ENCODE measurements at regions not wholly inside any gene's neighbourhood (a gene's known extent, or its start where the extent isn't known, plus 50 kb on each side); places are given as distances from the start of the nearest gene placed in this dataset.

DNA sequence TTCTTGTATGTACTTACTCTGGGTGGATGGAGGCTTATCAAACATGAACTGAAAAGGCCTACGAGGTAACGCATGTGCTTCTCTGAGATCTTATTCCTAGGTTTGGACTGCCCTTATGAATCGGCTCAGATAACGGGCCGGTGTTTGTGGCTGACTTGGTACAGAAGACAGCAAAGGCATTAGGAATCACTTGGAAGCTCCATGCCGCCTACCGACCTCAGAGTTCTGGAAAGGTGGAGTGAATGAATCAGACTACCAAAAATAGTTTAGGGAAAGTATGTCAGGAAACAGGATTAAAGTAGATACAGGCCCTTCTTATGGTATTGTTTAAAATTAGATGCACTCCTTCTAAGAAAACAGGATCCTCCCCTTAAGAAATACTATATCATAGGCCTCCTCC, 172.4 kb upstream of the PCDH9 start:
- in situ Hi-C loops (cut with HindIII; ENCODE audit: low pct_unique_long_range_greater_than_20kb, low sequenced_read_pairs), result no loop called here
- Histone ChIP-seq H3K4me3 (ENCODE audit: low read depth in 2 of 2, low read length in 2 of 2) (no peak overlapping the region), H3K27ac (ENCODE audit: low read length) (no peak overlapping the region), H3K4me1 (ENCODE audit: control insufficient read depth, insufficient read depth, low read length) (no peaks in the 10 kb centered on the region), H3K9me3 (ENCODE audit: control insufficient read depth, insufficient read depth, low read depth, low read length) (no peaks in the 10 kb centered on the region), H3K36me3 (ENCODE audit: control insufficient read depth, insufficient read depth, low read length) (no peaks in the 10 kb centered on the region), H3K27me3 (ENCODE audit: control insufficient read depth, insufficient read depth, low read length) (no peaks in the 10 kb centered on the region)
- ATAC-seq, result no peak
- intact Hi-C loops (cut with micrococcal nuclease; ENCODE audit: unreplicated experiment), result no loop called here
- DNase-seq (ENCODE audit: low read depth, low spot score), result no peak
- no TSS peak for BruUV-seq (replicated peaks)
- ChIA-PET CTCF (no interaction called here), POLR2A (no interaction called here)
- TF ChIP-seq, protein P1, sequence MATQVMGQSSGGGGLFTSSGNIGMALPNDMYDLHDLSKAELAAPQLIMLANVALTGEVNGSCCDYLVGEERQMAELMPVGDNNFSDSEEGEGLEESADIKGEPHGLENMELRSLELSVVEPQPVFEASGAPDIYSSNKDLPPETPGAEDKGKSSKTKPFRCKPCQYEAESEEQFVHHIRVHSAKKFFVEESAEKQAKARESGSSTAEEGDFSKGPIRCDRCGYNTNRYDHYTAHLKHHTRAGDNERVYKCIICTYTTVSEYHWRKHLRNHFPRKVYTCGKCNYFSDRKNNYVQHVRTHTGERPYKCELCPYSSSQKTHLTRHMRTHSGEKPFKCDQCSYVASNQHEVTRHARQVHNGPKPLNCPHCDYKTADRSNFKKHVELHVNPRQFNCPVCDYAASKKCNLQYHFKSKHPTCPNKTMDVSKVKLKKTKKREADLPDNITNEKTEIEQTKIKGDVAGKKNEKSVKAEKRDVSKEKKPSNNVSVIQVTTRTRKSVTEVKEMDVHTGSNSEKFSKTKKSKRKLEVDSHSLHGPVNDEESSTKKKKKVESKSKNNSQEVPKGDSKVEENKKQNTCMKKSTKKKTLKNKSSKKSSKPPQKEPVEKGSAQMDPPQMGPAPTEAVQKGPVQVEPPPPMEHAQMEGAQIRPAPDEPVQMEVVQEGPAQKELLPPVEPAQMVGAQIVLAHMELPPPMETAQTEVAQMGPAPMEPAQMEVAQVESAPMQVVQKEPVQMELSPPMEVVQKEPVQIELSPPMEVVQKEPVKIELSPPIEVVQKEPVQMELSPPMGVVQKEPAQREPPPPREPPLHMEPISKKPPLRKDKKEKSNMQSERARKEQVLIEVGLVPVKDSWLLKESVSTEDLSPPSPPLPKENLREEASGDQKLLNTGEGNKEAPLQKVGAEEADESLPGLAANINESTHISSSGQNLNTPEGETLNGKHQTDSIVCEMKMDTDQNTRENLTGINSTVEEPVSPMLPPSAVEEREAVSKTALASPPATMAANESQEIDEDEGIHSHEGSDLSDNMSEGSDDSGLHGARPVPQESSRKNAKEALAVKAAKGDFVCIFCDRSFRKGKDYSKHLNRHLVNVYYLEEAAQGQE (IDR thresholded peaks at IDR 0.05; ENCODE audit: insufficient read depth in 1 of 2, low read depth in 2 of 2, low read length in 1 of 2), result no peak
- TF ChIP-seq POLR2AphosphoS5 (IDR thresholded peaks at IDR 0.05; ENCODE audit: low read depth, low read length) (no peak), TCF7L2 (IDR thresholded peaks at IDR 0.05; ENCODE audit: low read depth, low read length) (no peak), SIN3A (IDR thresholded peaks at IDR 0.05; ENCODE audit: borderline replicate concordance, insufficient read depth, low read depth, low read length) (no peak)
- TF ChIP-seq, protein P2, sequence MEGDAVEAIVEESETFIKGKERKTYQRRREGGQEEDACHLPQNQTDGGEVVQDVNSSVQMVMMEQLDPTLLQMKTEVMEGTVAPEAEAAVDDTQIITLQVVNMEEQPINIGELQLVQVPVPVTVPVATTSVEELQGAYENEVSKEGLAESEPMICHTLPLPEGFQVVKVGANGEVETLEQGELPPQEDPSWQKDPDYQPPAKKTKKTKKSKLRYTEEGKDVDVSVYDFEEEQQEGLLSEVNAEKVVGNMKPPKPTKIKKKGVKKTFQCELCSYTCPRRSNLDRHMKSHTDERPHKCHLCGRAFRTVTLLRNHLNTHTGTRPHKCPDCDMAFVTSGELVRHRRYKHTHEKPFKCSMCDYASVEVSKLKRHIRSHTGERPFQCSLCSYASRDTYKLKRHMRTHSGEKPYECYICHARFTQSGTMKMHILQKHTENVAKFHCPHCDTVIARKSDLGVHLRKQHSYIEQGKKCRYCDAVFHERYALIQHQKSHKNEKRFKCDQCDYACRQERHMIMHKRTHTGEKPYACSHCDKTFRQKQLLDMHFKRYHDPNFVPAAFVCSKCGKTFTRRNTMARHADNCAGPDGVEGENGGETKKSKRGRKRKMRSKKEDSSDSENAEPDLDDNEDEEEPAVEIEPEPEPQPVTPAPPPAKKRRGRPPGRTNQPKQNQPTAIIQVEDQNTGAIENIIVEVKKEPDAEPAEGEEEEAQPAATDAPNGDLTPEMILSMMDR (IDR thresholded peaks at IDR 0.05), result no peak

DNA sequence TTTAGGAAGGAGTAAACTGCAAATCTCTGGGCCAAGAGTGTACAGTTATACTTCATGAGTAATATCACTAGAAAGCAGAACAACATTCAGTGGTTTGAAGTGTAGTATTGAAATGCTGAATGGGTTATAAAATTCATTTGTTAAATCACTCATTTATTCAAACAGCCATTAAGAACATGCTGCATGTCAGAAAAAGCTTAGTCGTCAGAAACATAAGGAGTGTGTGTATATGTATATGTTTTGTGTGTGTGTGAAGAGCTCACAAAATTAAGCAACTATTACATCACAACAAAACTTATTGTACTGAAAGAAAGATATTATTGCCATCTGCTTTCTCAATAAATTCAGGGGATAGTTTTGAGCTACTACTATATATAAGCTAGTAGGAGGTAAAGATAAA, 165.4 kb upstream of the PCDH9 start:
- Histone ChIP-seq H3K36me3 (ENCODE audit: control insufficient read depth, insufficient read depth, low read length) (no peaks in the 10 kb centered on the region), H3K9me3 (ENCODE audit: control insufficient read depth, insufficient read depth, low read depth, low read length) (no peaks in the 10 kb centered on the region), H3K27ac (ENCODE audit: low read length) (no peak overlapping the region), H3K4me1 (ENCODE audit: control insufficient read depth, insufficient read depth, low read length) (no peaks in the 10 kb centered on the region), H3K4me3 (ENCODE audit: low read depth in 2 of 2, low read length in 2 of 2) (no peak overlapping the region), H3K27me3 (ENCODE audit: control insufficient read depth, insufficient read depth, low read length) (no peaks in the 10 kb centered on the region)
- in situ Hi-C loops (cut with HindIII; ENCODE audit: low pct_unique_long_range_greater_than_20kb, low sequenced_read_pairs), result no loop called here
- ATAC-seq (no peak), DNase-seq (ENCODE audit: low read depth, low spot score) (no peak)
- intact Hi-C loops (cut with micrococcal nuclease; ENCODE audit: unreplicated experiment), result no loop called here
- no TSS peak for BruUV-seq (replicated peaks)
- POLR2A ChIA-PET, result no interaction called here
- TF ChIP-seq, protein P2 (IDR thresholded peaks at IDR 0.05), result no peak
- TF ChIP-seq, protein P1 (IDR thresholded peaks at IDR 0.05; ENCODE audit: insufficient read depth in 1 of 2, low read depth in 2 of 2, low read length in 1 of 2), result no peak
- TF ChIP-seq TCF7L2 (IDR thresholded peaks at IDR 0.05; ENCODE audit: low read depth, low read length) (no peak), POLR2AphosphoS5 (IDR thresholded peaks at IDR 0.05; ENCODE audit: low read depth, low read length) (no peak), SIN3A (IDR thresholded peaks at IDR 0.05; ENCODE audit: borderline replicate concordance, insufficient read depth, low read depth, low read length) (no peak)
- CTCF ChIA-PET, result no interaction called here
